ENCODE measurements at regions not wholly inside any gene's neighbourhood (a gene's known extent, or its start where the extent isn't known, plus 50 kb on each side); places are given as distances from the start of the nearest gene placed in this dataset.

GRCh38 chr3:154517404-154517803 is 87.4 kb upstream of the GPR149 start:
- CTCF ChIA-PET = no interaction called here
- TF ChIP-seq GRHL2 (CRISPR knock-in tag; IDR thresholded peaks at IDR 0.05; ENCODE audit: insufficient replicate concordance, severe bottlenecking) (no peak), CDX4 (CRISPR knock-in tag; IDR thresholded peaks at IDR 0.05; ENCODE audit: borderline replicate concordance) (no peak), ZNF219 (CRISPR knock-in tag; IDR thresholded peaks at IDR 0.05; ENCODE audit: borderline replicate concordance) (no peak), ZNF396 (CRISPR knock-in tag; IDR thresholded peaks at IDR 0.05; ENCODE audit: borderline replicate concordance) (no peak)
- TF ChIP-seq, protein P1, sequence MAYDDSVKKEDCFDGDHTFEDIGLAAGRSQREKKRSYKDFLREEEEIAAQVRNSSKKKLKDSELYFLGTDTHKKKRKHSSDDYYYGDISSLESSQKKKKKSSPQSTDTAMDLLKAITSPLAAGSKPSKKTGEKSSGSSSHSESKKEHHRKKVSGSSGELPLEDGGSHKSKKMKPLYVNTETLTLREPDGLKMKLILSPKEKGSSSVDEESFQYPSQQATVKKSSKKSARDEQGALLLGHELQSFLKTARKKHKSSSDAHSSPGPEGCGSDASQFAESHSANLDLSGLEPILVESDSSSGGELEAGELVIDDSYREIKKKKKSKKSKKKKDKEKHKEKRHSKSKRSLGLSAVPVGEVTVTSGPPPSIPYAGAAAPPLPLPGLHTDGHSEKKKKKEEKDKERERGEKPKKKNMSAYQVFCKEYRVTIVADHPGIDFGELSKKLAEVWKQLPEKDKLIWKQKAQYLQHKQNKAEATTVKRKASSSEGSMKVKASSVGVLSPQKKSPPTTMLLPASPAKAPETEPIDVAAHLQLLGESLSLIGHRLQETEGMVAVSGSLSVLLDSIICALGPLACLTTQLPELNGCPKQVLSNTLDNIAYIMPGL (CRISPR knock-in tag; IDR thresholded peaks at IDR 0.05) = no peak
- TF ChIP-seq, protein P2, sequence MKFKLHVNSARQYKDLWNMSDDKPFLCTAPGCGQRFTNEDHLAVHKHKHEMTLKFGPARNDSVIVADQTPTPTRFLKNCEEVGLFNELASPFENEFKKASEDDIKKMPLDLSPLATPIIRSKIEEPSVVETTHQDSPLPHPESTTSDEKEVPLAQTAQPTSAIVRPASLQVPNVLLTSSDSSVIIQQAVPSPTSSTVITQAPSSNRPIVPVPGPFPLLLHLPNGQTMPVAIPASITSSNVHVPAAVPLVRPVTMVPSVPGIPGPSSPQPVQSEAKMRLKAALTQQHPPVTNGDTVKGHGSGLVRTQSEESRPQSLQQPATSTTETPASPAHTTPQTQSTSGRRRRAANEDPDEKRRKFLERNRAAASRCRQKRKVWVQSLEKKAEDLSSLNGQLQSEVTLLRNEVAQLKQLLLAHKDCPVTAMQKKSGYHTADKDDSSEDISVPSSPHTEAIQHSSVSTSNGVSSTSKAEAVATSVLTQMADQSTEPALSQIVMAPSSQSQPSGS (CRISPR knock-in tag; IDR thresholded peaks at IDR 0.05; ENCODE audit: borderline replicate concordance, low read depth) = no peak
- TF ChIP-seq, protein P3, sequence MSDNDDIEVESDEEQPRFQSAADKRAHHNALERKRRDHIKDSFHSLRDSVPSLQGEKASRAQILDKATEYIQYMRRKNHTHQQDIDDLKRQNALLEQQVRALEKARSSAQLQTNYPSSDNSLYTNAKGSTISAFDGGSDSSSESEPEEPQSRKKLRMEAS (CRISPR knock-in tag; IDR thresholded peaks at IDR 0.05) = no peak
- Mint-ChIP-seq H3K36me3 (no peaks in the 10 kb centered on the region), H3K27ac (no peak overlapping the region), H3K27me3 (ENCODE audit: low read depth) (no peaks in the 10 kb centered on the region), H3K4me1 (no peaks in the 10 kb centered on the region), H3K4me3 (no peak overlapping the region), H3K9me3 (no peaks in the 10 kb centered on the region)
- DNase-seq (ENCODE audit: low spot score) (no peak), ATAC-seq (no peak)
- POLR2A ChIA-PET = no interaction called here

- H3K27me3 Mint-ChIP-seq (ENCODE audit: low read depth) = no peaks in the 10 kb centered on the region
- ChIA-PET POLR2A (no interaction called here), CTCF (no interaction called here)
- DNase-seq (ENCODE audit: low spot score) = no peak
- H3K27ac Mint-ChIP-seq = no peak overlapping the region
- no peak overlapping the region for H3K4me3 Mint-ChIP-seq
- H3K9me3 Mint-ChIP-seq = no peaks in the 10 kb centered on the region
- peaks cover 8% of the 10 kb centered on the region; the same call in 1 of the 2 replicates for H3K4me1 Mint-ChIP-seq
- H3K36me3 Mint-ChIP-seq = no peaks in the 10 kb centered on the region
- no peak for TF ChIP-seq E2F4 (CRISPR knock-in tag; IDR thresholded peaks at IDR 0.05; ENCODE audit: borderline replicate concordance, low read depth)
- no peak for TF ChIP-seq JAZF1 (CRISPR knock-in tag; IDR thresholded peaks at IDR 0.05)
- no peak for TF ChIP-seq TEAD1 (CRISPR knock-in tag; IDR thresholded peaks at IDR 0.05)
- TF ChIP-seq OVOL2 (CRISPR knock-in tag; IDR thresholded peaks at IDR 0.05; ENCODE audit: borderline replicate concordance) = no peak
- TF ChIP-seq FOXK1 (CRISPR knock-in tag; IDR thresholded peaks at IDR 0.05) = no peak
- TF ChIP-seq, protein P4, sequence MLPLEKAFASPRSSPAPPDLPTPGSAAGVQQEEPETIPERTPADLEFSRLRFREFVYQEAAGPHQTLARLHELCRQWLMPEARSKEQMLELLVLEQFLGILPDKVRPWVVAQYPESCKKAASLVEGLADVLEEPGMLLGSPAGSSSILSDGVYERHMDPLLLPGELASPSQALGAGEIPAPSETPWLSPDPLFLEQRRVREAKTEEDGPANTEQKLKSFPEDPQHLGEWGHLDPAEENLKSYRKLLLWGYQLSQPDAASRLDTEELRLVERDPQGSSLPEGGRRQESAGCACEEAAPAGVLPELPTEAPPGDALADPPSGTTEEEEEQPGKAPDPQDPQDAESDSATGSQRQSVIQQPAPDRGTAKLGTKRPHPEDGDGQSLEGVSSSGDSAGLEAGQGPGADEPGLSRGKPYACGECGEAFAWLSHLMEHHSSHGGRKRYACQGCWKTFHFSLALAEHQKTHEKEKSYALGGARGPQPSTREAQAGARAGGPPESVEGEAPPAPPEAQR (CRISPR knock-in tag; IDR thresholded peaks at IDR 0.05) = no peak
- TF ChIP-seq ATF1 (CRISPR knock-in tag; IDR thresholded peaks at IDR 0.05) = no peak
- no peak for ATAC-seq
Observed at GRCh38 chr3:154515921-154516320, 85.9 kb upstream of the GPR149 start.

- Mint-ChIP-seq H3K27ac (no peak overlapping the region), H3K4me1 (peaks cover 8% of the 10 kb centered on the region; the same call in 1 of the 2 replicates), H3K27me3 (ENCODE audit: low read depth) (no peaks in the 10 kb centered on the region), H3K36me3 (no peaks in the 10 kb centered on the region), H3K9me3 (peaks cover 11% of the 10 kb centered on the region), H3K4me3 (no peak overlapping the region)
- ChIA-PET POLR2A (no interaction called here), CTCF (no interaction called here)
- DNase-seq (ENCODE audit: low spot score) (no peak), ATAC-seq (no peak)
- TF ChIP-seq ZNF121 (CRISPR knock-in tag; IDR thresholded peaks at IDR 0.05) (no peak), NR2C2 (CRISPR knock-in tag; IDR thresholded peaks at IDR 0.05) (no peak), TEAD1 (CRISPR knock-in tag; IDR thresholded peaks at IDR 0.05) (no peak), ATF1 (CRISPR knock-in tag; IDR thresholded peaks at IDR 0.05) (no peak), MXD4 (CRISPR knock-in tag; IDR thresholded peaks at IDR 0.05; ENCODE audit: borderline replicate concordance) (no peak), RELA (CRISPR knock-in tag; IDR thresholded peaks at IDR 0.05; ENCODE audit: borderline replicate concordance) (no peak), ZNF671 (CRISPR knock-in tag; IDR thresholded peaks at IDR 0.05) (no peak), GABPB1 (CRISPR knock-in tag; IDR thresholded peaks at IDR 0.05) (no peak), MLX (CRISPR knock-in tag; IDR thresholded peaks at IDR 0.05) (no peak), FOXP1 (CRISPR knock-in tag; IDR thresholded peaks at IDR 0.05; ENCODE audit: borderline replicate concordance) (no peak), CREM (CRISPR knock-in tag; IDR thresholded peaks at IDR 0.05) (no peak)
- TF ChIP-seq, protein P1 (CRISPR knock-in tag; IDR thresholded peaks at IDR 0.05) = no peak
Observed at GRCh38 chr3:154510780-154511179, 80.8 kb upstream of the GPR149 start.

Measured in WTC11 (cell line).